NCI-H446 (cell line): ENCODE measurements at regions not wholly inside any gene's neighbourhood (a gene's known extent, or its start where the extent isn't known, plus 50 kb on each side); places are given as distances from the start of the nearest gene placed in this dataset.

ENCODE experiments used
- DNase-seq, 2 experiments: peaks; one replicate each; lab custom pipeline; 2025; lab: John Stamatoyannopoulos, UW

GRCh38 chr4:183763990-183764754, 105.1 kb downstream of the TRAPPC11 start:
- DNase-seq, result no peak

- DNase-seq, result no peak
These were observed 106.3 kb downstream of the TRAPPC11 start for GRCh38 chr4:183765251-183765911.

GRCh38 chr4:183766140-183766539, 107.0 kb downstream of the TRAPPC11 start:
- DNase-seq, result no peak

- DNase-seq, result no peak
These were observed 111.8 kb downstream of the TRAPPC11 start for GRCh38 chr4:183770906-183771305.

GRCh38 chr4:183772361-183772760, 113.3 kb downstream of the TRAPPC11 start:
- DNase-seq, result no peak

- no peak for DNase-seq
These were observed 114.7 kb downstream of the TRAPPC11 start for GRCh38 chr4:183773790-183774189.

GRCh38 chr4:183783306-183783705, 121.8 kb upstream of the STOX2 start:
- no peak for DNase-seq

- no peak for DNase-seq
These were observed 121.0 kb upstream of the STOX2 start for GRCh38 chr4:183783991-183784553.

GRCh38 chr4:183788308-183788905, 116.7 kb upstream of the STOX2 start:
- DNase-seq, result no peak

- DNase-seq, result no peak
These were observed 115.5 kb upstream of the STOX2 start for GRCh38 chr4:183789657-183790056.

GRCh38 chr4:183790661-183791060, 114.4 kb upstream of the STOX2 start:
- no peak for DNase-seq

GRCh38 chr4:183797011-183797444, 108.1 kb upstream of the STOX2 start:
- DNase-seq, result no peak

GRCh38 chr4:183797445-183798300, 107.4 kb upstream of the STOX2 start:
- no peak for DNase-seq

GRCh38 chr4:183798301-183799253, 106.5 kb upstream of the STOX2 start:
- DNase-seq, result no peak

- DNase-seq, result no peak
These were observed 103.5 kb upstream of the STOX2 start for GRCh38 chr4:183801457-183802165.

- no peak for DNase-seq
These were observed 98.8 kb upstream of the STOX2 start for GRCh38 chr4:183806341-183806740.

GRCh38 chr4:183807420-183808096, 97.5 kb upstream of the STOX2 start:
- no peak for DNase-seq

GRCh38 chr4:183808097-183808456, 97.0 kb upstream of the STOX2 start:
- DNase-seq, result no peak

- DNase-seq, result no peak
These were observed 92.5 kb upstream of the STOX2 start for GRCh38 chr4:183812567-183812966.

- DNase-seq, result no peak
These were observed 90.6 kb upstream of the STOX2 start for GRCh38 chr4:183814461-183814860.
